ENCODE measurements at regions not wholly inside any gene's neighbourhood (a gene's known extent, or its start where the extent isn't known, plus 50 kb on each side); places are given as distances from the start of the nearest gene placed in this dataset.

GRCh38 chr2:21599417-21599816, 475.6 kb downstream of the TDRD15 start:
- no peaks in the 10 kb centered on the region for H3K27me3 ChIP-seq (ENCODE audit: insufficient read depth, low read length)
- peaks cover 4 to 14% of the 10 kb centered on the region in 2 experiments; a peak in 2 of 4 replicates for H3K9me3 ChIP-seq (ENCODE audit: control insufficient read depth in 1 of 2, insufficient read depth in 1 of 2, low read depth in 1 of 2, low read length in 2 of 2)
- no peaks in the 10 kb centered on the region for H3K79me2 ChIP-seq (ENCODE audit: insufficient read depth, low read length)
- intact Hi-C loops (cut with micrococcal nuclease), result no loop called here
- CTCF ChIA-PET, result no interaction called here
- TF ChIP-seq EGR1 (IDR thresholded peaks at IDR 0.05; ENCODE audit: low read depth) (no peak), ZFX (IDR thresholded peaks at IDR 0.05) (no peak), TCF7L2 (IDR thresholded peaks at IDR 0.05; ENCODE audit: borderline replicate concordance, extremely low read depth, insufficient read depth, insufficient read length) (no peak), CBX3 (IDR thresholded peaks at IDR 0.05; ENCODE audit: low read depth) (no peak), POLR2A (IDR thresholded peaks at IDR 0.05; ENCODE audit: borderline replicate concordance, extremely low read depth, insufficient read depth, insufficient read length) (no peak), YY1 (IDR thresholded peaks at IDR 0.05; ENCODE audit: extremely low read depth, insufficient replicate concordance, low read depth, low read length) (no peak), RAD21 (IDR thresholded peaks at IDR 0.05; ENCODE audit: low read depth) (no peak), FOSL1 (IDR thresholded peaks at IDR 0.05; ENCODE audit: low read depth) (no peak), ATF3 (IDR thresholded peaks at IDR 0.05) (no peak), SRF (IDR thresholded peaks at IDR 0.05; ENCODE audit: low read depth) (no peak), CEBPB (IDR thresholded peaks at IDR 0.05; ENCODE audit: low read depth) (no peak), MAX (IDR thresholded peaks at IDR 0.05) (no peak), ELF1 (IDR thresholded peaks at IDR 0.05; ENCODE audit: borderline replicate concordance, low read depth) (no peak), EZH2 (IDR thresholded peaks at IDR 0.05) (no peak)
- no peaks in the 10 kb centered on the region for H3K9me2 ChIP-seq (ENCODE audit: insufficient read depth)
- H2AFZ ChIP-seq (ENCODE audit: low read depth, low read length, poor library complexity, severe bottlenecking), result no peak overlapping the region
- no peak overlapping the region for H3K27ac ChIP-seq (ENCODE audit: low read depth, low read length)
- H3K4me3 ChIP-seq (replicated peaks in 1 of 2; ENCODE audit: low read depth in 1 of 2, low read length in 2 of 2), result no peak overlapping the region
- no peaks in the 10 kb centered on the region for H3K4me1 ChIP-seq (ENCODE audit: control insufficient read depth in 1 of 2, insufficient read depth in 2 of 2, low read length in 2 of 2)
- BruUV-seq (replicated peaks), result no TSS peak
- H3K4me2 ChIP-seq (ENCODE audit: low read length), result no peak overlapping the region
- H3K36me3 ChIP-seq (ENCODE audit: control insufficient read depth in 1 of 2, insufficient read depth in 2 of 2, low read length in 2 of 2), result no peaks in the 10 kb centered on the region
- no peaks in the 10 kb centered on the region for H4K20me1 ChIP-seq (ENCODE audit: insufficient read depth)
- POLR2A ChIA-PET, result no interaction called here
- no peak for DNase-seq (ENCODE audit: low read depth, low spot score)
- RAD21 ChIA-PET (ENCODE audit: low non-redundant PET in 1 of 2, low total read pairs in 2 of 2, uncharacterized antibody in 2 of 2, unreplicated experiment in 2 of 2), result no interaction called here
- no peak for ATAC-seq
- H3K9ac ChIP-seq (ENCODE audit: low read length), result no peak overlapping the region

GRCh38 chr2:21602789-21603188, 479.0 kb downstream of the TDRD15 start:
- Histone ChIP-seq H2AFZ (ENCODE audit: low read depth, low read length, poor library complexity, severe bottlenecking) (no peak overlapping the region), H4K20me1 (ENCODE audit: insufficient read depth) (no peaks in the 10 kb centered on the region), H3K9ac (ENCODE audit: low read length) (no peak overlapping the region), H3K9me3 (ENCODE audit: control insufficient read depth in 1 of 2, insufficient read depth in 1 of 2, low read depth in 1 of 2, low read length in 2 of 2) (peaks cover 8 to 18% of the 10 kb centered on the region in 2 experiments; a peak in 2 of 4 replicates), H3K4me3 (replicated peaks in 1 of 2; ENCODE audit: low read depth in 1 of 2, low read length in 2 of 2) (no peak overlapping the region), H3K36me3 (ENCODE audit: control insufficient read depth in 1 of 2, insufficient read depth in 2 of 2, low read length in 2 of 2) (no peaks in the 10 kb centered on the region), H3K27ac (ENCODE audit: low read depth, low read length) (no peak overlapping the region), H3K9me2 (ENCODE audit: insufficient read depth) (no peaks in the 10 kb centered on the region), H3K4me1 (ENCODE audit: control insufficient read depth in 1 of 2, insufficient read depth in 2 of 2, low read length in 2 of 2) (no peaks in the 10 kb centered on the region), H3K27me3 (ENCODE audit: insufficient read depth, low read length) (no peaks in the 10 kb centered on the region), H3K4me2 (ENCODE audit: low read length) (no peak overlapping the region), H3K79me2 (ENCODE audit: insufficient read depth, low read length) (no peaks in the 10 kb centered on the region)
- DNase-seq (ENCODE audit: low read depth, low spot score), result no peak
- ChIA-PET RAD21 (ENCODE audit: low non-redundant PET in 1 of 2, low total read pairs in 2 of 2, uncharacterized antibody in 2 of 2, unreplicated experiment in 2 of 2) (no interaction called here), POLR2A (no interaction called here), CTCF (no interaction called here)
- no TSS peak for BruUV-seq (replicated peaks)
- ATAC-seq, result no peak
- intact Hi-C loops (cut with micrococcal nuclease), result no loop called here
- TF ChIP-seq SIN3A (IDR thresholded peaks at IDR 0.05; ENCODE audit: low read depth) (no peak), ATF3 (IDR thresholded peaks at IDR 0.05) (no peak), SRF (IDR thresholded peaks at IDR 0.05; ENCODE audit: low read depth) (no peak), CBX3 (IDR thresholded peaks at IDR 0.05; ENCODE audit: low read depth) (no peak), MAX (IDR thresholded peaks at IDR 0.05) (no peak), POLR2AphosphoS5 (IDR thresholded peaks at IDR 0.05; ENCODE audit: low read depth, low read length) (no peak), EZH2 (IDR thresholded peaks at IDR 0.05) (no peak), SP1 (IDR thresholded peaks at IDR 0.05; ENCODE audit: low read depth) (no peak), ZFX (IDR thresholded peaks at IDR 0.05) (no peak), JUND (IDR thresholded peaks at IDR 0.05) (no peak), FOSL1 (IDR thresholded peaks at IDR 0.05; ENCODE audit: low read depth) (no peak), YY1 (IDR thresholded peaks at IDR 0.05; ENCODE audit: extremely low read depth, insufficient replicate concordance, low read depth, low read length) (no peak), RAD21 (IDR thresholded peaks at IDR 0.05; ENCODE audit: low read depth) (no peak), REST (IDR thresholded peaks at IDR 0.05; ENCODE audit: low read depth) (no peak)
